ENCODE measurements at regions not wholly inside any gene's neighbourhood (a gene's known extent, or its start where the extent isn't known, plus 50 kb on each side); places are given as distances from the start of the nearest gene placed in this dataset.

- Histone ChIP-seq H3K36me3 (no peaks in the 10 kb centered on the region), H3K27me3 (no peaks in the 10 kb centered on the region), H3K27ac (no peak overlapping the region), H3K4me1 (no peaks in the 10 kb centered on the region), H3K4me3 (no peak overlapping the region), H3K9me3 (no peaks in the 10 kb centered on the region)
- no peak for DNase-seq (ENCODE audit: low spot score in 2 of 2)
- no peak for TF ChIP-seq EP300 (IDR thresholded peaks at IDR 0.05)
- TF ChIP-seq POLR2A (IDR thresholded peaks at IDR 0.05): no peak
- TF ChIP-seq, protein P1, sequence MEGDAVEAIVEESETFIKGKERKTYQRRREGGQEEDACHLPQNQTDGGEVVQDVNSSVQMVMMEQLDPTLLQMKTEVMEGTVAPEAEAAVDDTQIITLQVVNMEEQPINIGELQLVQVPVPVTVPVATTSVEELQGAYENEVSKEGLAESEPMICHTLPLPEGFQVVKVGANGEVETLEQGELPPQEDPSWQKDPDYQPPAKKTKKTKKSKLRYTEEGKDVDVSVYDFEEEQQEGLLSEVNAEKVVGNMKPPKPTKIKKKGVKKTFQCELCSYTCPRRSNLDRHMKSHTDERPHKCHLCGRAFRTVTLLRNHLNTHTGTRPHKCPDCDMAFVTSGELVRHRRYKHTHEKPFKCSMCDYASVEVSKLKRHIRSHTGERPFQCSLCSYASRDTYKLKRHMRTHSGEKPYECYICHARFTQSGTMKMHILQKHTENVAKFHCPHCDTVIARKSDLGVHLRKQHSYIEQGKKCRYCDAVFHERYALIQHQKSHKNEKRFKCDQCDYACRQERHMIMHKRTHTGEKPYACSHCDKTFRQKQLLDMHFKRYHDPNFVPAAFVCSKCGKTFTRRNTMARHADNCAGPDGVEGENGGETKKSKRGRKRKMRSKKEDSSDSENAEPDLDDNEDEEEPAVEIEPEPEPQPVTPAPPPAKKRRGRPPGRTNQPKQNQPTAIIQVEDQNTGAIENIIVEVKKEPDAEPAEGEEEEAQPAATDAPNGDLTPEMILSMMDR (IDR thresholded peaks at IDR 0.05): no peak
Observed at GRCh38 chr18:50461251-50461650, 86.4 kb downstream of the SKA1 start.

DNA sequence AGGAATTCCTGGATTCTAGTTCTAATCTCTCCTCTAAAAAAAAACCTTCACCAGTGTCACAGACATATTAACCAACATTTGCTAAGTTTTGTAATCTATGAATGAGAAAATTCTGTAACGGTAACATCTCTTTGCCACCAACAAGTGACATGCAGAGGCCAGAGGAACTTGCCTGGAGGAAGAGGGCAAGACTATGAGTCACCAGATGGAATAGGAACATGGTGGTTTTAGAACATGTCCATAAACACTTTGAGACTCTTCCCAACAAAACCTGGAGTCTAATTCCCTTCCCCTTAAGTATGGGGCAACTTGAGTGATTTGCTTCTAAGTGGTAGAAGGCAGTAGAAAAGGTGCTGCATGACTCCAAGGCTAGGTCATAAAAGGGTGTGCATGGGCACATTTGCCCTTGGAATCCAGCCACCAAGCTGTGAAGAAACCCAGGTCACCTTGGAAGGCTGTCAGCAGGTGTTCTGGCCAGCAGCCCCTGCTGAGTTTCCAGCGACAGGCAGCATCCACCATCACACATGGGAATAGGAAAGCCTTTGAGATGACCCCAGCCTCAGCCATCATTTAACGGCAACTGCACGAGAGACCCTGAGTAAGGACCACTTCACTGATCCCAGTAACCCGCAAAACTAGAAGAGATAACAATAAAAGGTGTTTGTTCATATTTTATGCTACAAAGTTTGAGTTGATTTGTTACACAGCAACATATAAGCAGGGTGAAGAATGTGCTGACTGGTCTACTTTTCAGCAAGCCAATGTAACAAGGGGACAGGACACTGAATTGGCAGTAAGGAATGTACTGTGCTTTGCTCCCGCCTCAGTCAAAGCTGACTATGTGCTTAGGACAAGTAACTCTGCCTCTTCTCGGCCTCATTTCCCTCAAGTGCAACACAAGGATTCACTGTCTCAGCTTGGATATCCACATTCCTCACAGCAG lies 90.6 kb downstream of the SKA1 start:
- Histone ChIP-seq H3K9me3 (no peaks in the 10 kb centered on the region), H3K27ac (no peak overlapping the region), H3K36me3 (no peaks in the 10 kb centered on the region), H3K27me3 (no peaks in the 10 kb centered on the region), H3K4me1 (no peaks in the 10 kb centered on the region), H3K4me3 (no peak overlapping the region)
- 88 to 89% methylated on average over 7 of the region's 7 CpGs for WGBS, 2 donors
- no peak for TF ChIP-seq POLR2A (IDR thresholded peaks at IDR 0.05)
- DNase-seq (ENCODE audit: low spot score in 2 of 2): no peak

DNA sequence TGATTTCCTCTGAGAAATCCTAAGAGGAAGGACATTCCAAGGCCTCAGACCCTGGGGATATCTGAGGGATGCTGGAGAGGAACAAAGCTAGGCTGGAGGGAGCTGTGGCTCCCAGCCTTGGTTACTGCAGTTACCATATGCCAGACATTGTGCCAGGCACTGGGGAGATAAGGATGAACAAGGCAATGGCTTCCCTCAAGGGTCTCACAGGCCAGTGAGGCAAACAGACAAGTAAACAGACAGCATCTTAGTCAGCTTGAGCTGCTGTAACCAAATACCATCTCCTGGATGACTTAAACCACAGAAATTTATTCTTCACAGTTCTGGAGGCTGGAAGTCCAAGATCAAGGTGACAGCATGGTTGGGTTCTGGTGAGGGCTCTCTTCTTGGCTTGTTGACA lies 91.8 kb downstream of the SKA1 start:
- no peak for TF ChIP-seq EP300 (IDR thresholded peaks at IDR 0.05)
- H3K27ac ChIP-seq: no peak overlapping the region
- no peaks in the 10 kb centered on the region for H3K9me3 ChIP-seq
- H3K4me3 ChIP-seq: no peak overlapping the region
- no peak for DNase-seq (ENCODE audit: low spot score in 2 of 2)
- H3K27me3 ChIP-seq: no peaks in the 10 kb centered on the region
- no peaks in the 10 kb centered on the region for H3K36me3 ChIP-seq
- no peaks in the 10 kb centered on the region for H3K4me1 ChIP-seq

GRCh38 chr18:50468807-50469206 lies 91.1 kb upstream of the MAPK4 start:
- Histone ChIP-seq H3K27me3 (no peaks in the 10 kb centered on the region), H3K4me3 (no peak overlapping the region), H3K9me3 (no peaks in the 10 kb centered on the region), H3K4me1 (no peaks in the 10 kb centered on the region), H3K36me3 (no peaks in the 10 kb centered on the region), H3K27ac (no peak overlapping the region)
- DNase-seq (ENCODE audit: low spot score in 2 of 2): no peak
- TF ChIP-seq POLR2A (IDR thresholded peaks at IDR 0.05): no peak
- TF ChIP-seq EP300 (IDR thresholded peaks at IDR 0.05): no peak
- TF ChIP-seq, protein P1 (IDR thresholded peaks at IDR 0.05): no peak
- WGBS, 2 donors: 66 to 81% methylated on average over 2 of the region's 2 CpGs

DNA sequence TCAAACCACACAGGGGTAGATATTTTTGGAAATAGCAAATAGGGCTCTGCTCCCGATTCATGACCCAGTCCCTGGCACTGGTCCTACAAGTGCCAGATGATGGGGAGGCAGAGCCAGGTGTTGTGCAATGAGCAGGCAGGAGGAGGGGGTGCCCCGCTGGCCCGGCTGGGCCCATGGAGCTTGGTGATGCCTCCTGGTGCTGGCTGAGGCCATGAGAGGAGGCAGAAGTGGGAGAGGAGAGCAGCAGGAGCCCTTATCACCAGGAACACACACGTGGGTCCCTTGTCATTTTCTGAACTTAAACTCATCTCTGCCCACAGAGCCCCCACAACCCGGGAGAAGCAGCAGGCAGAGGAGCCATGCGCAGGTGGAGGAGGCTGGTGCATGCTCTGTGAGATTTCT lies 90.5 kb upstream of the MAPK4 start:
- WGBS, 2 donors: 85 to 90% methylated on average over 4 to 6 of the region's 6 CpGs
- Histone ChIP-seq H3K27ac (no peak overlapping the region), H3K36me3 (no peaks in the 10 kb centered on the region), H3K27me3 (no peaks in the 10 kb centered on the region), H3K9me3 (no peaks in the 10 kb centered on the region), H3K4me1 (no peaks in the 10 kb centered on the region), H3K4me3 (no peak overlapping the region)
- TF ChIP-seq, protein P1 (IDR thresholded peaks at IDR 0.05): no peak
- TF ChIP-seq EP300 (IDR thresholded peaks at IDR 0.05): no peak
- TF ChIP-seq POLR2A (IDR thresholded peaks at IDR 0.05): no peak
- DNase-seq (ENCODE audit: low spot score in 2 of 2): no peak

GRCh38 chr18:50472941-50473340 lies 86.9 kb upstream of the MAPK4 start:
- Histone ChIP-seq H3K27ac (no peak overlapping the region), H3K4me3 (no peak overlapping the region), H3K27me3 (no peaks in the 10 kb centered on the region), H3K4me1 (no peaks in the 10 kb centered on the region), H3K36me3 (no peaks in the 10 kb centered on the region), H3K9me3 (peaks cover 0 to 7% (median 0%) of the 10 kb centered on the region in 4 donors)
- WGBS, 2 donors: 79 to 86% methylated on average over 1 of the region's 1 CpG
- TF ChIP-seq EP300 (IDR thresholded peaks at IDR 0.05) (no peak), POLR2A (IDR thresholded peaks at IDR 0.05) (no peak)
- TF ChIP-seq, protein P1 (IDR thresholded peaks at IDR 0.05): no peak
- no peak for DNase-seq (ENCODE audit: low spot score in 2 of 2)

Data from tibial nerve (tissue), 4 donors.